Mucosa of rectum (tissue), 2 donors: ENCODE measurements at regions not wholly inside any gene's neighbourhood (a gene's known extent, or its start where the extent isn't known, plus 50 kb on each side); places are given as distances from the start of the nearest gene placed in this dataset.

Experiments used
- H3K27ac ChIP-seq, 2 donors: one replicate each; pipeline ENCODE4 v1.7.0; 2013; ENCODE audit warnings: inconsistent platforms in 2 of 2, low read depth in 2 of 2, low read length in 2 of 2
- H3K27me3 ChIP-seq, 2 donors: one replicate each; pipeline ENCODE4 v1.7.0; 2013; ENCODE audit warnings: low read length in 2 of 2; ENCODE audit not compliant: control insufficient read depth in 2 of 2, insufficient read depth in 2 of 2
- H3K36me3 ChIP-seq, 2 donors: one replicate each; pipeline ENCODE4 v1.7.0; 2013; ENCODE audit warnings: low read length in 2 of 2; ENCODE audit not compliant: control insufficient read depth in 2 of 2, insufficient read depth in 2 of 2
- H3K4me1 ChIP-seq, 2 donors: one replicate each; pipeline ENCODE4 v1.7.0; 2013; ENCODE audit warnings: low read length in 2 of 2, mild to moderate bottlenecking in 1 of 2; ENCODE audit not compliant: control insufficient read depth in 2 of 2, insufficient read depth in 2 of 2
- H3K4me3 ChIP-seq, 2 donors: one replicate each; pipeline ENCODE4 v1.7.0; 2013; ENCODE audit warnings: low read length in 2 of 2
- H3K9ac ChIP-seq, 2 donors: one replicate each; pipeline ENCODE4 v1.7.0; 2013; ENCODE audit warnings: low read length in 2 of 2, low read depth in 1 of 2, mild to moderate bottlenecking in 1 of 2
- H3K9me3 ChIP-seq, 2 donors: one replicate each; pipeline ENCODE4 v1.7.0; 2013; ENCODE audit warnings: low read length in 2 of 2; ENCODE audit not compliant: control insufficient read depth in 2 of 2
- donor health status: healthy.
- donor health status: Normal muscosa, but diverticular disease.

DNA sequence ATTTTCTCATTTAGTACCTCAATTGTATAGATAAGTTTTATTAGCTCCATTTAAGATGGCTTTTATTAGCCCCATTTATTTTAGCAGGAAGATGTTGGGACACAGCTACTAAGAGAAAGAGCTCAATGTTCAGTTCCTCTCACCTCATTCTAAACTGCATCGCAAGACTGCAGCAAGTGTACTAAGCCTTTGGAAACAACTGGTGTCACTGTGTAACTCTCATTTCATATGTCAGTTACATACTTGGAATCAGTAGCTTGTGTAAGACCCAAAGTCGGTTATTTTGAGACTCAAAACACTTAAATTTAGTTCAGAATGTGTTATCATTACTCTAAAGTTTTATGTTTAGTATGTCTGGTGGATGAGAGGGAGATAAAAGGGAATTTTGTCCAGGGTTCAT is 482.9 kb downstream of the BMP2 start:
- Histone ChIP-seq H3K9ac (no peak overlapping the region), H3K9me3 (no peaks in the 10 kb centered on the region), H3K36me3 (no peaks in the 10 kb centered on the region), H3K4me1 (no peaks in the 10 kb centered on the region), H3K27me3 (no peaks in the 10 kb centered on the region), H3K27ac (no peak overlapping the region), H3K4me3 (no peak overlapping the region)

DNA sequence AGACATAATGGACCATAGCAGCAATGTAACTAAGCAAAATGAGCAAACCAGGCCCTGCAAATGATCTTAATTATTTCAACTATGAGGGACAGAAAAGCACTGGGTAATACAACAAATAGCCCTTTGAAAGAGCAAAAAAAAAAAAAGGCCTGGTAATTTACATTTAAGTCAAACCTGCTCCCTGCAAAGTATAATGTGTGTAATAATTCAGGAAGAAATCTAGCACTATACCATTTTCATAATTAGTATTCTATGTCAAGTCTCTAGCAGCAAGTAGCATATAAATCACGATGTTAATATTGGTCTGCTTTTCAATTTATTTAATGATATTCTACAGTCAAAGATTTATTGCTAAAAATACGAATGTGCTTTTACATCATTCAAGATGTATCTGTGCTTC is 489.6 kb downstream of the BMP2 start:
- Histone ChIP-seq H3K9ac (no peak overlapping the region), H3K27me3 (no peaks in the 10 kb centered on the region), H3K27ac (no peak overlapping the region), H3K4me3 (no peak overlapping the region), H3K4me1 (no peaks in the 10 kb centered on the region), H3K9me3 (no peaks in the 10 kb centered on the region), H3K36me3 (no peaks in the 10 kb centered on the region)

DNA sequence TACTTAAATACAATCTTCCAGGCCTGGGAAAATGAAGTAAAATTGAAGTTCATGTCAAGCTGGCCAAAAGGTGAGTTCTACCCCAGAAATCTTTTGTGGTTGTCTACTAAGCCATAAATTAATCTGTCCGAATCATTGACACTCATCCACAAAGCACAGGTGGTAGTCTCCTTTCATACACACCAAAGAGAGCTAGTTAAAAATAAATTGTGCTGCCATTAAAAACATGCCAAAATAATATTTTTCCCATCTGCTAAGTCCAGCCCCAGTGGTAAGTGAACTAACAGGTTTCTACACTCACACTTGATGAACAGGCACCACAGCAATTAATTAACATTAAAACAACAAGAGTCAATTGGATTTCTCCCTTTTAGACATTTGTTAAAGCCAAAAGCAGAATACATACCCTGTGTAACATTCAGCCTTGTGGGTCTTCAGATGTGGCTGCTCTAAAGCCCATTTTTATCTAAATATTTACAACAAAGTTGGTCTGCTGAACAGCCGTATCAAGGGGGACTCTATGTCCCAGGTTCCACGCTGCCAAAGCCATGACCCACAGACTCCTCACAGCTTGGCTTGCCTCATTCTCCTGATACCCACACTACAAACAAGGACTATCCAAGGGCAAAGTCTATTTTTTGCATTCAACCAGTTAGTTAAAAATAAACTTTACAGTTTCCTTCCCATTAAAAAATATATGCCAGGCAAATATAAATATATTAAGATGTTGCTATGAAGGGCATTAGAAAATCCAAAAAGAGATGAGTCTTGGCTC is 490.4 kb downstream of the BMP2 start:
- Histone ChIP-seq H3K4me3 (no peak overlapping the region), H3K9ac (no peak overlapping the region), H3K36me3 (no peaks in the 10 kb centered on the region), H3K4me1 (no peaks in the 10 kb centered on the region), H3K9me3 (no peaks in the 10 kb centered on the region), H3K27me3 (no peaks in the 10 kb centered on the region), H3K27ac (no peak overlapping the region)

- Histone ChIP-seq H3K27ac (no peak overlapping the region), H3K9me3 (no peaks in the 10 kb centered on the region), H3K4me3 (no peak overlapping the region), H3K27me3 (no peaks in the 10 kb centered on the region), H3K36me3 (no peaks in the 10 kb centered on the region), H3K9ac (no peak overlapping the region), H3K4me1 (no peaks in the 10 kb centered on the region)
Observed at GRCh38 chr20:7262803-7263202, 495.3 kb downstream of the BMP2 start.

DNA sequence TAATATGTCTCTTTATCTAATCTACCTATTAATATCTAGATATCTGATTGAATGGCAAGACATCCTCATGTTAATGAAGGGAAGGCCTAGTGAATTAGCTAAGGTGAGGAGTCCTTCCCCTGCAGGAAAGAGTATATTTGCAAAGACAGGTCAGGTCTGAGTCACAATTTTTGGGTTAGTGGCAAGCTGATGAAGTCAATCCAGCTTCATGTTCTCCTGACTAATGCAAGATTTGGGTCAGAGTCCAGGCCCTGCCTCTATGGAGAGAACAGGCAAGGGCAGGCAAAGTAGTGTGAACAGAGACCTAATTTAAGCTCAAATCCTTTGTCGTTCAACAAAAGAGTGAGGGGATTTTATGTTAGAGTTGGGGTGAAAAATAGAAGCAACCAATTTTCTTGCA is 496.7 kb downstream of the BMP2 start:
- no peak overlapping the region for H3K9ac ChIP-seq
- no peak overlapping the region for H3K27ac ChIP-seq
- H3K9me3 ChIP-seq, result no peaks in the 10 kb centered on the region
- H3K27me3 ChIP-seq, result no peaks in the 10 kb centered on the region
- no peaks in the 10 kb centered on the region for H3K4me1 ChIP-seq
- H3K36me3 ChIP-seq, result no peaks in the 10 kb centered on the region
- H3K4me3 ChIP-seq, result no peak overlapping the region

GRCh38 chr20:7269452-7269851 is 502.0 kb downstream of the BMP2 start:
- Histone ChIP-seq H3K27me3 (no peaks in the 10 kb centered on the region), H3K4me1 (no peaks in the 10 kb centered on the region), H3K9me3 (no peaks in the 10 kb centered on the region), H3K9ac (no peak overlapping the region), H3K36me3 (no peaks in the 10 kb centered on the region), H3K4me3 (no peak overlapping the region), H3K27ac (no peak overlapping the region)

GRCh38 chr20:7272512-7272911 is 505.0 kb downstream of the BMP2 start:
- no peaks in the 10 kb centered on the region for H3K4me1 ChIP-seq
- H3K4me3 ChIP-seq, result no peak overlapping the region
- H3K36me3 ChIP-seq, result no peaks in the 10 kb centered on the region
- no peaks in the 10 kb centered on the region for H3K27me3 ChIP-seq
- no peak overlapping the region for H3K27ac ChIP-seq
- no peak overlapping the region for H3K9ac ChIP-seq
- no peaks in the 10 kb centered on the region for H3K9me3 ChIP-seq

DNA sequence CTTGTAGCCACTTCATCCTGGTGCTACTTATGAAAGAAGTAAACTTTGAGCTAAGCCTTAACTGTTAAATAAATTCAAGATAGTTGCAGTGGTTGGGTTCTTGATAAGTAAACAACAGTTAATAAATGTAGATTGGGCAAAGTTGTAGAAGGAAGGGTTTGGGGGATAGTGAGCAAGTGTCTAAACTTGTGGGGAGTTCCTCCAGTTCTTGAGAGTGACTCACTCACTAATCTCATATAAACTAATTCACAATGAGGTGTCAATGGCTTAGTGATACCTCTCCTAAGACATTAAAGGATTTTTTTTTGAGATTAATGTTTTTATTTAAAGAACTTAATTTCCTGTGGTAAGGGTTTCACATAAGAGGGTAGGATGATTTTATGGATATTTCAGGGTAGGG is 507.4 kb downstream of the BMP2 start:
- no peaks in the 10 kb centered on the region for H3K9me3 ChIP-seq
- H3K27me3 ChIP-seq, result no peaks in the 10 kb centered on the region
- H3K4me3 ChIP-seq, result no peak overlapping the region
- no peaks in the 10 kb centered on the region for H3K4me1 ChIP-seq
- no peak overlapping the region for H3K27ac ChIP-seq
- H3K36me3 ChIP-seq, result no peaks in the 10 kb centered on the region
- no peak overlapping the region for H3K9ac ChIP-seq

DNA sequence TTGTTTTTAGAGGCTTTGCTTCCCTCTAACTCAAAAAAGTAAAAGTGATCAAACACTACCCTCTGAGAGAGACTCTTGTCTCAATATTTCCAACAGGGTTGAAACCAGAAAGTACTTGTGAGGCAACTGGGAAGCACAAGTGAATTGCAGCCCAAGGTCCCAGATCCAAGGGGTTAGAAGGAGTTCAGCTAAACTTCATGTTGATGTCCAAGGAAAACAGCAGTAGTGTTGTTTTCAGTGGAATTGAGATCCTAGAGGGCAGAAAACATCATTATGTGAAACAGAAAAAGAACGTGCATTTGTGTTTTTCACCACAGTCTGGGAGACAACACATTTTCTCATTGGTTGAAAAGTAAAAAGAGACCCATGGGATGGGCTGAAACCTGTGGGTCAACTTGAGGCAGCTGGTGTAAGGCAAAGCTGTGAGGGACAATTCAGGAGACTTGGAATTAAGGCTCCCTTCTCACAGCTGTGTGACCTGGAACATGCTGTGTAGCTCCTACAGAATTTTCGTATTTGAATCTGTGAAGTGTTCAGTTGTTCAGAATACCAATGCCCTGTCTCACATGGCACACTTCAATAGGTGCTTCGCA is 508.3 kb downstream of the BMP2 start:
- Histone ChIP-seq H3K27ac (no peak overlapping the region), H3K27me3 (no peaks in the 10 kb centered on the region), H3K36me3 (no peaks in the 10 kb centered on the region), H3K4me1 (no peaks in the 10 kb centered on the region), H3K4me3 (no peak overlapping the region), H3K9me3 (no peaks in the 10 kb centered on the region), H3K9ac (no peak overlapping the region)

DNA sequence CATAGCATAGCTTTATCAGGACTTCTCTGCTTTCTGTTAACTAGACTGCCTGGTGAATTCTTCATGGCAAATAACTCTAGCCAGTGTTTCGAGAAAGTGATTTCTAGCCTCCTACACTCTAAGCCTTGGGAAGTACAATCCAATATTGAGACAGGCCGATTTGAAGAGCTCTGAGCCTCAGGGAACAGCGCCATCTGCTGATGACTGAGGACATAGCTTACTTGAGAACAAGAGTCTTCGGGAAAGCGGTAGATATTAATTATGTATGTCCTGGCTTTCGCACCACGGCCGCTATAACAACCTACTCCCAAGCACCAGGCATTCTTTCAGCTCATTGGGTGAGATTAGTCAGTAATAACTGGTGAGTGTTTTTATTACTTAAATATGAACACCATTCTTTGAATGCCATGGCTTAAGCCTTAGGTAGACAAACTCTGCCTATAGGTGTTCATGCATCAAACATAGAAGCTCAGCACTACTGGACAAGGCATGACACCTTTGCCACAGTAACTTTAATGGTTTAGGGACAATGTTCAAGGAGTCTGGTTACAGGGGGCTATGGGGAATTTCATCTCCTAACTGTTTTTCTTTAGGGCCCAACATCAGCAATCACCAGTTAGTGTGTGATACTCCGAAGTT is 518.6 kb downstream of the BMP2 start:
- Histone ChIP-seq H3K9me3 (no peaks in the 10 kb centered on the region), H3K9ac (no peak overlapping the region), H3K27ac (no peak overlapping the region), H3K27me3 (peaks cover 0 to 2% of the 10 kb centered on the region in 2 donors), H3K36me3 (no peaks in the 10 kb centered on the region), H3K4me3 (no peak overlapping the region), H3K4me1 (no peaks in the 10 kb centered on the region)
